M059J (cell line): ENCODE measurements at regions not wholly inside any gene's neighbourhood (a gene's known extent, or its start where the extent isn't known, plus 50 kb on each side); places are given as distances from the start of the nearest gene placed in this dataset.
"Not testable (repeated sequence)": the region's sequence is repeated elsewhere in the genome, so short reads cannot be mapped to it uniquely, and the experiment has no call there.

Experiments
- DNase-seq: peaks from one replicate; pipeline ENCODE4 v3.0.0-alpha.2; 2012; ENCODE audit warnings: low read depth

DNA sequence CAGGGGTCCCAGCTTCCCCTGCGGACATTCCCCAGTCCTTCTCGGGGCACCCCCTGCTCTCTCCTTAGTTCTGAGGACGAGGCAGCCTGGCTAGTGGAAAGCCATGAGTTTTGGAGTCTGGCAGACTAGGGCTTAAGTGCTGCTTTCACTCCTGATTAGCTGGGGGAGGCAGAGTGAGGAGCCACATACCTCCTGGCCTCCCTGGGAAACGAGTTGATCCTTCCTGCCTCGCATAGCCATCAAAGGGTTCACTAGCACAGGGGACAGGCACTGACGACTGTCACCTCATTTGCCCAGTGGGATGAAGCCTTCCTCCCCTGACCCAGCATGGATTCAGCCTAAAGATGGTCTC, 402.5 kb downstream of the RPS24 start:
- no peak for DNase-seq

DNA sequence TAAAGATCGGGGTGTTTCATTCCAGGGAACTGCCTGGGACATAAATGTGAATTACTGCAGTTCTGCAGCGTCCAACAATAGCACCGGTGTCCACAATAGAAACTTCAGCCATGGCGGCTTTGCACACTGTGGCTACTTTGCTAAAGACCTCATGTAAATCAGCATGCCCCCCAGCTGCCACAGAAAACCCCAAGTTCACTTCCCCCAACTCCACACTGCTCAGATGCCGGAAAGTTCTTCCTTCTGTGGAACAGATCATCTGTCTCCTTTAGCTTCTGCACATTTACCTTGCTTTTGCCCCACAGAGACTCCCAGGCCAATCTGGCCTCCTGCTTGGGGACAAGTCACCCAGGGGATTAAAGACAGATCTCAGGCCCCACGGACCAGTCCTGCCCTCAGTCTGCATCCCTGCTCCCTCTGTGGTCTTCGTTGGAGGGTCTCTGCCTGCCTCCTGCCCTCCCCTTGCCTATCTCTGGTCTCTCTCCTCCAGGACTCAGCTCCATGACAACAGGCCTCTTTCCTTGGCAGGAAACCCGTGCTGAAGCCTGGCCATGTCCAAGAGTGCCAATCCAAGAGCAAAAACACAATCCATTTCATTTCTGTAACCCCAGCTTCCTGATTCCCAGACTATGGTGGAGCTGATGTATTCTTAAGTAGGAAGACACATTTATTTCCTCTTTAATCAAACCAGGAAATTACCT, 403.2 kb downstream of the RPS24 start:
- no peak for DNase-seq

DNA sequence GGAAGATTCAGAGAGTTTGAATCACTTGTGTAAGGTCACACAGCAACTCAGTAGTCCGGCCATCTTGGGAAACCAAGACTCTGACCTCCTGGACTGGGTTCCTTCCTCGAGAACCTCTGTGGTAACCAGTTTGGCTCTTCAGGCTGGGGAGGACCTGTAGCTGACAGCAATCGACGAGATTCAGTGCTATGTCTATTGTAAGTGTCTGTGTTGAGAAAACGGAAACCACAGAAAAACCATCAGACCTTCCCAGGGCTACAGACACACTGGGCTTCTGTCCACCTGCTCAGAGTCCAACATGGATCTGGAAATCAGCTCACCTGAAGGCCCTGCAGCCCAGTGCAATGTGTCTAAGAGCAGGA, 403.7 kb downstream of the RPS24 start:
- DNase-seq, result no peak

DNA sequence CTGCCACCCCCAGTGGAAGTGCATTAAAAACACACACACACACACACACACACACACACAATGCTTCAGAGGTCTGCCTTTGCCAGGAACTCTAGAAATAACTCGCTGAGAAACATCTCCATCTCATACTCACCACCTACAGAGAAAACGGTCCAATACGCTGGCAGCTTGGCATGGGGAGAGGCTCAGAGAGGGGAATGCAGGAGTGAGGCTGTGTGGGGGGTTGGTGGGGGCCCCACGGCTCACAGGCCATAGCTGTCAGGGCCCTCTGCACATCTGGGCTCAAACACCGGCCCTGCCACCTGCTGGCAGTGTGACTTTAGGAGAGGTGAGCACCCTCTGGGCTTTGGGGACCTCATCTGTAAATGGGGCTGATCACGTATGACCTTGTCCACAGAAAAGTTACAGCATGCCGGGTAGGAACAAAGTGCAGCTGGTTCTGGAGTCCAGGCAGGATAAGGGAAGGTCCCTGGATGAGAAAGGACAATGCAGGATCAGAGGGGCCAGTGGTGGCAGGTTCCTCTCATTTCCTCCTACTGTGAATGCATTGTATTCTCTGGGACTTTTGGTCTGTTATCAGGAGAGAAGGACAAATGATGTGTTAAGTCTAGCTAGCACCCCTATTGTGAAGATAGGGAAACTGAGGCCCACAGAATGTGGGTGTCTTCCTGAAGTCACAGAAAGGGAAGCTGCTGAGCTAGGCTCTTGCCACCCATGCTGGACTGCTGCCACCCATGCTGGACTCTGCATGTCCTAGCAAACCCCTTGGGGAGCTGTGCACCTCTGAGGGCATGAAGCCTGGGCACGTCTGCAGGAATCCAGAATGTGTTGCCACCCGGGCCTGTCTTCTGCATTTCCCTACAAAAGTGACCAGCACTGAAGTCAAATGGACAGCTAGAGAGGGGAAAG, 404.6 kb downstream of the RPS24 start:
- no peak for DNase-seq

DNA sequence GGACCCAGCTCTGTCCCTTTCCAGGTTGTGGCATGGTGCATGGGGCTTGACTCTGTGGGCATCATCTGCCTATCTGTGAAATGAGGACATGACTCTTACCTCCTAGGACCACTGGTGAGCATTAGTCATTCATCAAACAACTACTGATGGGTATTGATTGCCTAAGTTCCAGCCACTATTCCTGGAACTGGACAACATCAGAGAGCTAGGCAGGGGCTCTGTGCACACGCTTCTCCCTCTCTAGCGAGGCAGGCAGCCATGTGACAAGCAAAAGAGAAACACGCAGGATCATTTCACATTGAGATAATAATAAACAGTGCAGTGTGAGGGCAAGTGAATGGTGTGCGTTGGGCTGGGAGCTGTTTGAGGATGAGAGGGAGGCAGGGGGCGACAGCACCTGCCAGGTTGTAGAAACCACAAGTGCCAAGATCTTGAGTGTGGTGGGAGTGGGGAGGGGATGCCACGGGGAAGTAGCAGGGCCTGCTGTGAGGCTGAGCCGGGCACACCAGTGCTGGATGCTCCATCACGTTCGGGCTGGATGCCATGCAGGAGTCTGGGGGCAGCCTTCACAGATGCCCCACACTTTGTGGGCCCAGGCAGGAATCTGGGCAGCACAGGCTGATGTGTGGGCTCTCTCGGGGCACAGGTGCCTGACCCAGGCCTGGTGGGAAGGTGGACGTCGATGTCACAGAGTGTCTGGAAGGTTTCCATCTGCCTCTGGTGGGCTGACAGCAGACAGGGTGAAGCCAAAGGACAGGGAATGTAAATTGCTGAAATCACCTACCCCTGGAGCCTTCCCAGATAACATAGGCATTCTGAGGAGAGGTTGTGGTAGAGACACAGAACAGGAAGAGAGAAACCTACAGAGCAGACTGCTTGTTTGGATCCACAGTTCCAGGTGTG, 405.5 kb downstream of the RPS24 start:
- no peak for DNase-seq

DNA sequence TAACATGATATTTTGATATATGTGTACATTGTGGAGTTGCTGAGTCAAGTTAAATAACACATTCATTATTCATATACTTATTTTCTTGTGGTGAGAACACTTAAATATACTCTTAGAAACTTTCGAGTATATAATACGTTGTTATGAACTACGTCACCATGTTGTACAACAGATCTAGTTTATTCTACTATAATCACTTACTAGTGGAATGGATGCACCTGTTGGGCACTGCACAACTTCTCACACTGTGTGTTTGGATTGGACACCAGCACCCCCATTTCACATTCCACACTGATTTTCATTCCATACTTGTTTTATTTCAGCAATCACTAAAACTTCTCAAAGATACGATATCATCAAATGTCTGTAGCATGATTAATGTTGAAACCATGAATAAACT, 407.3 kb downstream of the RPS24 start:
- DNase-seq, result no peak

DNA sequence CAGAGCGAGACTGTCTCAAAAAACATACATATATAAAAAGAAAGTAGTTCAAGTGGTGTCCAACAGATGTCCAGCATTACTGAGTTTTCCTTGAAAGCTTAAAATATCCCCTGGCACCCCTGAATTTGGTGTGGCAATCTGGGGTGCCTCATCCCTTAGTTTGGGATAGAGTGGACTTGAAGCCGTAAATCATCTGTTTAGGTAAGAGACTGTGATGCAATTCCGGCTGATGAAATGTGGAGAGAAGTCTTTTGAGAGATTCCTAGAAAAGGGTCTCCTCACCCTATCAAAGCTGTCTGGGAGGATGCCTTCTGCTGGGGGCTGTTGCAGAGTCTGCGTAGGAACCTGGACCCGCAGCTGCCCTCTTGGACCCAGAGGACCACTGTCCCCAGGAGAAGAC, 408.0 kb downstream of the RPS24 start:
- DNase-seq, result no peak

DNA sequence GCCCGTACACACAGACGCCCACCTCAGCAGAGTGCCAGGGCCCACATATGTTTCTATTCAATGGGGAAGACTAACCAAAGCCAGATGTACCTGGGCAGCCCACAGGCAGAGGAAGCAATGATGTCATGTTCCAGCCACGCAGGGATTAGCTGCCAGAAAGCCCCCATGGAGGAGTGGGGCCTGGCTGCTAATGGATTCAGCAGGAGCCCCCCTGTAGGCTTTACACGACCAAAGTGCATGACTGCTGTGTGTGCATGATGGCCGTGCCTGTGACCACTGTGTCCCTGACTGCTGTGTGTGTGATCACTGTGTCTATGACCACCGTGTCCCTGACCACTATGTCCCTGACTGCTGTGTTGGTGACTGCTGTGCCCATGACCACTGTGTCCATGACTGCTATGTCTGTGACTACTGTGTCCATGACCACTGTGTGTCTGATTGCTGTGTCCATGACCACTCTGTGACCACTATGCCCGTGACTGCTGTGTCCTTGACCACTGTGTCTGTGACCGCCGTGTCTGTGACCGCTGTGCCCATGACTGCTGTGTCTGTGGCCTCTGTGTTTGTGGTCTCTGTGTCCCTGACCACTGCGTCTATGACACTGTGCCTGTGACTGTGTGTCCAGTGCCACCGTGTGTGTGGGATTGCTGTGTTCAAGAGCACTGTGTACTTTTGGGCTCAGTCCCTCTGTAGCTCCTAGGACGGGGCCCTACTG, 409.3 kb downstream of the RPS24 start:
- DNase-seq, result no peak

DNA sequence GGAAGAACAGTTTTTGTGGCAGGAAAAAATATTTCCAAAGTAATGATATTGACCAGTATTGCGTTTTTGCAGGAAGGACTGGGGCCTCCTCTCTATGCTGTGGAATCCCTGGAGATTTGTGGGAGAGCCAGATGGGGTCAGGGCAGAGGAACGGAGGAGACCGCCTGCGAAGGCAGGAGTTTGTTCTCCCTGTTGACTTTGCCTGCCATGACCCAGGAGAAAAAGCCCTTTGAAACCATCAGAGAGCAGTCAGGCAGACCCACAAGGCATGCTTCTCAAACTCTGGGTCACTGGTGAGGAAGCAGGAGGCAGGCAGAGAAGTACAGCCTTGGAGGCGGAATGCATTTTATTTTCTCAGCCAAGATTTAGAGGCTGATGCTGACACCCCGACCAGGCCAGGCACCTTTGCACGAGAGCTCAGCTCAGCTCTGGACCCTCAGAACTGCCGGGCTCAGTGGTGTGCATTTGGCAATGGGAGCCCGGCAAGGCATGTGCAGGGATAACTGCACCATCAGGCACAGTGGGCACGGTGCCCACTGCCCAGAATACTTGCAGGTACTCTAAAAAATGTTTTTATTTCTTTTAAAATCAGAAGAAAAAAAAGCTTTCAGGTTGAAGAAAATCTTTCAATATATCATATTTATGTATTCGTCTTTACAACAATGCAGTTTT, 410.4 kb downstream of the RPS24 start:
- DNase-seq, result no peak

DNA sequence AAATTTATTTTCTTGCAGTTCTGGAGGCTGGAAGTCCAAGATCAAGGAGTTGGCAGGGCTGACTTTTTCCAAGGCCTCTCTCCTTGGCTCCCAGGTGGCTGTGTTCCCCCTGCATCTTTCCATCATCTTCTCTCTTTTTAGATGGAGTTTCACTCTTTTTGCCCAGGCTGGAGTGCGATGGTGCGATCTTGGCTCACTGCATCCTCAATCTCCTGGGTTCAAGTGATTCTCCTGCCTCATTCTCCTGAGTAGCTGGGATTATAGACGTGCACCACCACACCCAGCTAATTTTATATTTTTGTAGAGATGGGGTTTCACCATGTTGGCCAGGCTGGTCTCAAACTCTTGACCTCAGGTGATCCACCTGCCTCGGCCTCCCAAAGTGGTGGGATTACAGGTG, 411.1 kb downstream of the RPS24 start:
- DNase-seq, result not testable (repeated sequence)

DNA sequence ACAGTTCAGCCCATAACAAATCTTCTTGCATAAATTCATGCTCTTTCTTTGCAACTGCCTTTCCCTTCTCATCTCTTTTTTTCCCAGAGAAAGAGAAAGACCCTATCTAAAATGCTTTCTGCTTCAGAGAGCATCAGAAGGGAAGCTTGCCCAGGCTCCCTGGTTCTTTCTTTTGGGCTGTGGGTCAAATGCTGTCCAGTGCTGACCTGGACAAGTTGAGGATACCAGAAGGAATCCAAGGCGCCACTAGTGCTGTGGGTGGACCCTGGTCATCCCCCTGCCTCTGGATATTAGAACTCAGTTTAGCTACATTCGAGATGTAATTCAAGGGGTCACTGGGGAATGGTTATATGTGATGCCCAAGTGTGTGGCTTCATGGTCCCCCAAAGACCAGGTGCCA, 411.6 kb downstream of the RPS24 start:
- no peak for DNase-seq

DNA sequence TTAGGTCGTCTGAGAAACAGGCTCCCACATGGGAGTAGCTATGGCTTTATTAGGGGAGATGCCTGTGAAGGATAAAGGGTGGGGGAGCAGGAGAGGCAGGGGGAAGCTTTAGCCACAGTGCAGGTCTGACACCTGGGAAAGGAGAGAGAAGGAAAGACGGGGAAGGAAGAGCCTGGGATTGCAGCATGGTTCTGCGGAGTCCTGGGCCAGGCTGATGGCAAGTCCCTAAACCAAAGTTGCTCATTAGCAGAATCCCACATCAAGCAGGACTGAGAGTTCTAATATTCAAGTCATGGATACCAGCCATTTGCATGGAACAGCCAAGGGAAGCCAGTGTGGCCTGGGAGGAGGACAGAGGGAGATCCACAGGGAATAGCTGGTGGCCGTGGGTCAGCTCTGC, 414.8 kb downstream of the RPS24 start:
- no peak for DNase-seq

DNA sequence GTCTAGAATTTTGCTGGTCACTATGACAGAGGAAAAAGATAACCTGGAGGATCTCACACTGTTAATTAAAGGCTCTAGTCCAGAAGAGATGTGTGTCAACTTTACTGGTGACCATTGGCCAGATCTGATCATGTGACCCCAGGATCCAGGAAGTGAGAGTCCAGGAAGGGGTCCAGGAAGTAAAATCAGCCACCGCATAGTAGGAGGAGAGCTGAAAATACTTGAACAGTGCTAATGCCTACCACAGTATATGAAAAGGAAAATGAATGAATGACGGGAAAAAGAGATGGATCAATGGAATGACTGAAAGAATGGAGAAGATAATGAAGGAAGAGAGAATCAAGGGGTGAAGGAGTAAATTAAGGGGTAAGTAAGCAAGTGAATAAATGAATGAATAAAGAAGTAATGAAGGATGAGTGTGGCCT, 415.3 kb downstream of the RPS24 start:
- no peak for DNase-seq

DNA sequence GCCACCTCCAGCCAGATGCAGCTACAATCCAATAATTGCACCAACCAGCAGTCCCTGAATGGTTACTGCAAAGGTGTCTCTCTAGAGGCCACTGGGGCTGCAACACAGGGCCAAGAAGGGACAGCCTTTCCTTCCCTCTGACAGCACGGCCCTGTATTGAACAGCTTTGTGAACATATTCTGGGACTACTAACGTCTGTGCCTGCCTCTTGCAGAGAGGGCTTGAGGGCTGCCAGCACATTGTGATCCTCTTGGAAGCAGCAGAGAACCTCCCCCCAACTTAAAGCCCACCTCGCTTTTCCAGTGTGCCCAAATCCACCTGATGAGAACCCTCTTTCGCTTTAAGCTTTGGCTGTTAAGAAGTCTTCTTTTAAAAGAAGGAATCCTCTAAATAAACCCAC, 415.9 kb downstream of the RPS24 start:
- no peak for DNase-seq

DNA sequence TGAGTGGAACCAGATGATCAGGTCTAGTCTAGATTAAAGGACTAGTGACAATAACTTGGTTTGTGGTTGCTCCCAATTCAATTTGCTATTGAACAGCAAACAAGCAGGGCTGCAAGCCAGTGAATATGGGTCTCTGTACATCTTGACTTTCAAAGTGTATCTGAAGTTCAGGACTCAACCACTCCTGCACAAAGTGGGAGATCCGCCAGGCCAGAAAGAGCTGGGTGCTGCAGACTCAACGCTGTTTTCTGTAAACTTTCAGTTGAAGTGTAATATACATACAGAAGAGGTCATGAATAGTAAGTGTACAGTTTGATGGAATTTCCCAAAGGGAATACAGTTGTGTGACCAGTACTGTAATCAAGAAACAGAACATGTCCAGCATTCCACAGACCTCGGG, 416.6 kb downstream of the RPS24 start:
- DNase-seq, result no peak

DNA sequence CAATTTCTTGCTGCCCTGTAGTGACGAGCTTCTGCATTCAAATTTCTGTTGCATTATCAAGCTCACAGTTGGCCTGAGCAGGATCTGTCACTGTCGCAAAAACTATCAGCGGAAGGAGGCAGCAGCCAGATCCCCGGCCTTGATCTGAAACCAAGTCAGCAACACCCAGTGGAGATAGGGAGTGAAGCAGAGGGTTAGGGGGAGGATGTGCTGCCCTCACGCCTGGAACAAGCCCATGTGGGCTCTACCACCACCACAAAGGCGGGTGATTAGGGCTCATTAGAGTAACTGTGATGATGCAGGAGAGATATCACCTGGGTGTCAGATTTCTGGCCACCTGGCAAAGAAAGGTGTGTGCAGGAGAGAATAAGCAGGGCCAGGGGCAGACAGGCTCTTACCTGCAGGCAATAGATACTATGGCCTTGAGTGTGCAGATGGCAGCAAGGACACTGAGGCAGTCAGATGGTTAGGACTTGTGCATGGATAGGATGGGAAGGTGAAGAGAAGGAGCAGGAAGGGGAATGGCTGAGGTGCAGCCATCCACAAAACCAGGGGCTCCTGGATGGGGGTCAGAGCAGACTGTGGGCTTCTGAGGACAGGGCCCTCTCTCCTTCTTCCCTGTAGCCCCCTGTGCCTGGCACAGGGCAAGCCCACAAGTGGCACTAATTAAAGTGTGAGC, 417.3 kb downstream of the RPS24 start:
- DNase-seq, result no peak

DNA sequence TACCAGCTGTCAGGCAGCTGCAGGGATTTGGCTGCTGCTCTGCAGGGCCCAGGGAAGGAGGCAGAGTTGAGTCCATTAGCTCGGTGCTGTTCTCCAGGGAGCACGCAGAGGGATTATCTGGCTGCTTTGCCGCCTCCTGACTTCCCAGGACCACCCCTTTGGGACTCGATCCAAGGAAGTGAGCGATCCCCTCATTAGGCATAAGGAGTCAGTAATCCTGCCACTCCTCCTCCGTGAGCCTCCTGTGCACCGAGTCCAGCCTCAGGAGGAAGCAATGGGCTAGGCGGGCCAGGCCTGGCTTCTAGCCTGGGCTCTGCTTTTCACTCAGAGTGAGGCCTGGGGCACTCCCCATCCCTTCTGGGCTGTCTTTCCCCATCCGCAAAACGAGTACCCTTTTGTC, 417.9 kb downstream of the RPS24 start:
- no peak for DNase-seq

DNA sequence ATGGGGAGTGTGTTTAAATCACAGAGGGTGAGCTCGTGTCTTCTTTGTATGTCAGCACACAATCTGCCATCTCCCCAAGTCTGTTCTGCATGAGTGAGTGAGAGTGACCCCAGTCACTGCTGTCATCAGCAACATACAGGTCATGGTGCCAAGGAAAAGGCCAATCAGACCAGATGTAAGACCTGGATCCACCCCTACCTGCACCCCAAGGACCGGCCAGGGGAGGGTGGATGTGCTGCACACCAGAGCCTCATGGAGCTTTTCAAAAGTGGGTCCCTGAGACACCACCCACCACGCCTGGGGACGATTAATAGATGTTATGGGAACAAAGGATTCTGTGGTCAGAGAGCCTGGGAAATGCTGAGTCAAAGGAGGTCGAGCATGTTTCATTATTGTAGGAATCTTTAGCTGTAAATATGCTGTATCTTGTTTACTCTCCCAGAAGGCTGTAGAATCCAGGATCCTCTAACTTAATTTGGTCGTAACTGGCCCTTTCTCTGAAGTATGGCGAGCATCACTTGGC, 420.5 kb downstream of the RPS24 start:
- DNase-seq, result peak; percentile 23

DNA sequence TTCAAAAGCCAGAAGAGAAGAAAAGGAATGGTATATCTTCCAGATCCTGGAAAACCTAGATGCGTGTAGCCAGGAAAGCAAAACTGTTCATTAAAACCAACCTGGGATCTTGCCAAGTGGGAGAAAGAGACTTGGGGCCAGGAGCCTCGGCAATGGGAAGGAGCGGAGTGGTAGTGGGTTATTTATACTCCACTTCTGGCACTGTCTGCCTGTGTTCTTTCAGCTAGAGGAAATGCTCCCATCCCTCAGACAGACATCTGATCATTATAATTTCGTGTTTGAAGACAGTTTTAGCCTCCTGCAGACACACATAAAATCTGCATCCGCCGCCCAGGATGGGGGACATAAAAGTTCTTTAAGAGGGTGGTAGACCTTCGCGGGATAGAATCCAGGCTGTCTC, 421.6 kb downstream of the RPS24 start:
- no peak for DNase-seq

DNA sequence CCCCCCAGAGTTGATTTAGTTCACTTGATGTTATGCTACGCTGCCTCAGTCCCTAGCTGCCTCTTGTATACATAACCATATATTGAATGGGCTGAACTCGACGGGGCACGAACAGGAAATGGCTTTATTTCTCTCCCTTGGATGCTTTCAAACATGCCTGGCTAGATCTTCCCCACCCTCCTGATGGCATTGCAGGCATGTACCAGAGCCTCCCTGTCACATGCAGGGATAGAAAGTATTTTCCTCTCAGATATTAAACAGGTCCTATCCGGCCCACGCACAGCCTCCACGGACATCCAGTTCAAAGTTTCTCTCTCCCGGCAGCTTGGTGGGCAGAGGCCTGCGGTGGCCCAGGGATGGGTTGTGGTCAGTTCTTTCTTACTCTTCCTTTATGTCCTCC, 422.1 kb downstream of the RPS24 start:
- no peak for DNase-seq
